Panc1 (cell line): ENCODE measurements at regions not wholly inside any gene's neighbourhood (a gene's known extent, or its start where the extent isn't known, plus 50 kb on each side); places are given as distances from the start of the nearest gene placed in this dataset.

Experiments
- CTCF ChIP-seq: fragments of 450-650 bp; IDR thresholded peaks from 2 replicates; pipeline ENCODE4 v1.5.1; 2017; ENCODE audit warnings: mild to moderate bottlenecking
- POLR2AphosphoS5 ChIP-seq: IDR thresholded peaks from 2 replicates; pipeline ENCODE4 v1.6.1; 2012; ENCODE audit warnings: mild to moderate bottlenecking, low read depth, low read length, moderate library complexity
- REST ChIP-seq, 2 experiments: IDR thresholded peaks; 2 replicates each; pipeline ENCODE4 v1.6.1; 2011 to 2012; ENCODE audit warnings: low read depth in 2 of 2, control low read depth in 1 of 2, low read length in 1 of 2, mild to moderate bottlenecking in 1 of 2, moderate library complexity in 1 of 2; ENCODE audit not compliant: insufficient read depth in 1 of 2
- SIN3A ChIP-seq: IDR thresholded peaks from 2 replicates; pipeline ENCODE4 v1.6.1; 2012; ENCODE audit warnings: low read depth, mild to moderate bottlenecking, low read length, moderate library complexity, borderline replicate concordance; ENCODE audit not compliant: insufficient read depth

GRCh38 chr3:59327376-59327808 lies 277.6 kb upstream of the CFAP20DC start:
- TF ChIP-seq CTCF: no peak
- TF ChIP-seq REST (IDR thresholded peaks at IDR 0.05; ENCODE audit: insufficient read depth in 1 of 2, low read depth in 2 of 2, low read length in 1 of 2): no peak
- TF ChIP-seq POLR2AphosphoS5: no peak
- no peak for TF ChIP-seq SIN3A
